ENCODE measurements at regions not wholly inside any gene's neighbourhood (a gene's known extent, or its start where the extent isn't known, plus 50 kb on each side); places are given as distances from the start of the nearest gene placed in this dataset.

DNA sequence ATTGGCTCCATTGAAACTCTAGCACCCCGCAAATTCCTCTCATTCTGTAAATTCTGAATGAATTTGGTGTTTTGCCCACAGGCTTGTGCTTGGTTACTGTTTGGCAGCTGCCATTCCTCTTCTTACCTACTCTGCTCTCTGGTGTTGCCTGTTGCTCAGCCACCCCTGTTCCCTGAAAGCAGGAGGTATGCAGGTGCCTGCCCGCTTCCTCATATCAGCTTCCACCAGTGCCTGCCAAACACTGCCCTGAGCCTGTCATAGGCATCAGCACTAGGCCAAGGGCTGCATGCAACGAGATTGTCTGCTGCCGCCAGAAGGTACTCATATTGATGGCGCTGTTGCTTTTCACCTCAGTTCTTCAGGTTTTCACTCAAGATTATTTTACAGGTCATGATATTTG lies 978.1 kb downstream of the C4orf33 start:
- TF ChIP-seq, protein P1, sequence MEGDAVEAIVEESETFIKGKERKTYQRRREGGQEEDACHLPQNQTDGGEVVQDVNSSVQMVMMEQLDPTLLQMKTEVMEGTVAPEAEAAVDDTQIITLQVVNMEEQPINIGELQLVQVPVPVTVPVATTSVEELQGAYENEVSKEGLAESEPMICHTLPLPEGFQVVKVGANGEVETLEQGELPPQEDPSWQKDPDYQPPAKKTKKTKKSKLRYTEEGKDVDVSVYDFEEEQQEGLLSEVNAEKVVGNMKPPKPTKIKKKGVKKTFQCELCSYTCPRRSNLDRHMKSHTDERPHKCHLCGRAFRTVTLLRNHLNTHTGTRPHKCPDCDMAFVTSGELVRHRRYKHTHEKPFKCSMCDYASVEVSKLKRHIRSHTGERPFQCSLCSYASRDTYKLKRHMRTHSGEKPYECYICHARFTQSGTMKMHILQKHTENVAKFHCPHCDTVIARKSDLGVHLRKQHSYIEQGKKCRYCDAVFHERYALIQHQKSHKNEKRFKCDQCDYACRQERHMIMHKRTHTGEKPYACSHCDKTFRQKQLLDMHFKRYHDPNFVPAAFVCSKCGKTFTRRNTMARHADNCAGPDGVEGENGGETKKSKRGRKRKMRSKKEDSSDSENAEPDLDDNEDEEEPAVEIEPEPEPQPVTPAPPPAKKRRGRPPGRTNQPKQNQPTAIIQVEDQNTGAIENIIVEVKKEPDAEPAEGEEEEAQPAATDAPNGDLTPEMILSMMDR (IDR thresholded peaks at IDR 0.05): no peak
- TF ChIP-seq POLR2A (IDR thresholded peaks at IDR 0.05) (no peak), POLR2AphosphoS5 (IDR thresholded peaks at IDR 0.05) (no peak)
